ENCODE measurements at regions not wholly inside any gene's neighbourhood (a gene's known extent, or its start where the extent isn't known, plus 50 kb on each side); places are given as distances from the start of the nearest gene placed in this dataset.
A peak's percentile ranks its signal among the peaks of the same experiment; 100 is the strongest.

DNA sequence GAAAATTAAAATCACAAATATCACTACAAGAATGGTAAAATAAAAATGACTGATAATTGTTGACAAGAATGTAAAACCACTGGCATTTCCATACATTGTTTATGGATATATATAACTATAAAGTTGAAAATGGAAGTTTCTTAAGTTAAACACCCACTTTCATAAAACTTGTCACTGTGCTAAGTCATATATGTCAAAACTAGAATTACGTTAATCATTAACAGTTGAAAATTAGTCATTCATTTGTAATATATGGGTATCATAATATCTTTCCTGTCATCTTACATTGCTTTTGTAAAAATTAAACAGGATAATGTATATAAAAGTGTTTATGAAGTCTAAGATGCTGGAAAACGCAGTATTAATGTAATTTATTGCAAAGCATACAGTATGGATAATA, 1398.6 kb upstream of the ALCAM start:
- Histone ChIP-seq H4K20me1 (ENCODE audit: low read depth) (no peaks in the 10 kb centered on the region), H3K4me2 (no peak overlapping the region), H3F3A (ENCODE audit: low read depth) (no peaks in the 10 kb centered on the region), H3K36me3 (no peaks in the 10 kb centered on the region), H3K79me2 (ENCODE audit: low read depth) (no peaks in the 10 kb centered on the region), H3K9ac (no peak overlapping the region), H3K4me3 (no peak overlapping the region), H3K9me3 (ENCODE audit: low read depth) (no peaks in the 10 kb centered on the region), H2AFZ (replicated peaks) (no peak overlapping the region), H3K4me1 (peaks cover 6% of the 10 kb centered on the region), H3K27ac (no peak overlapping the region), H3K27me3 (no peaks in the 10 kb centered on the region)
- H3K27ac Mint-ChIP-seq, result no peak overlapping the region
- H3K36me3 Mint-ChIP-seq, result no peaks in the 10 kb centered on the region
- no peaks in the 10 kb centered on the region for H3K4me1 Mint-ChIP-seq
- TF ChIP-seq, protein P1, sequence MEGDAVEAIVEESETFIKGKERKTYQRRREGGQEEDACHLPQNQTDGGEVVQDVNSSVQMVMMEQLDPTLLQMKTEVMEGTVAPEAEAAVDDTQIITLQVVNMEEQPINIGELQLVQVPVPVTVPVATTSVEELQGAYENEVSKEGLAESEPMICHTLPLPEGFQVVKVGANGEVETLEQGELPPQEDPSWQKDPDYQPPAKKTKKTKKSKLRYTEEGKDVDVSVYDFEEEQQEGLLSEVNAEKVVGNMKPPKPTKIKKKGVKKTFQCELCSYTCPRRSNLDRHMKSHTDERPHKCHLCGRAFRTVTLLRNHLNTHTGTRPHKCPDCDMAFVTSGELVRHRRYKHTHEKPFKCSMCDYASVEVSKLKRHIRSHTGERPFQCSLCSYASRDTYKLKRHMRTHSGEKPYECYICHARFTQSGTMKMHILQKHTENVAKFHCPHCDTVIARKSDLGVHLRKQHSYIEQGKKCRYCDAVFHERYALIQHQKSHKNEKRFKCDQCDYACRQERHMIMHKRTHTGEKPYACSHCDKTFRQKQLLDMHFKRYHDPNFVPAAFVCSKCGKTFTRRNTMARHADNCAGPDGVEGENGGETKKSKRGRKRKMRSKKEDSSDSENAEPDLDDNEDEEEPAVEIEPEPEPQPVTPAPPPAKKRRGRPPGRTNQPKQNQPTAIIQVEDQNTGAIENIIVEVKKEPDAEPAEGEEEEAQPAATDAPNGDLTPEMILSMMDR (IDR thresholded peaks at IDR 0.05), result no peak
- TF ChIP-seq EZH2phosphoT487 (IDR thresholded peaks at IDR 0.05), result no peak
- TF ChIP-seq EZH2 (IDR thresholded peaks at IDR 0.05), result no peak
- H3K4me3 Mint-ChIP-seq, result no peak overlapping the region
- no peaks in the 10 kb centered on the region for H3K9me3 Mint-ChIP-seq
- no peak for DNase-seq (ENCODE audit: low spot score)
- no peaks in the 10 kb centered on the region for H3K27me3 Mint-ChIP-seq (ENCODE audit: insufficient read depth, low read depth)

DNA sequence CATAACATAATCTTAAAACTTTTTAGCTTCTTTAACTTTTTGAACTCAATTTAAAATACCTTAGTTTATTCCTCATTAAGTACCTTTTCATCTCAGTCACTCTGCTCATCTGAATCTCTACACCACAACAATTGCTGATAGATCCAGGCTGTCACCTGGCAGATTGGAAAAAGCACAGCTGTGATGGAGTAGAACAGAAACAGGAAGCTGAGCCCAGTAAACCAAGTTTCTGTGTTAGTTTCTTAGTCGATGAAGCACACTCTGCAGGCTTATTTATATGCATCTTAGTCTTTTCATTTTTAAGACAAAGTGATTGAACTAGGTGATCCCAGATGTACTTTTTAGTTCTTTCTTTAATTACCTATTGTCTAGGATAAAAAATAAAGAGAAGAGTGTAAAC, 1398.0 kb upstream of the ALCAM start:
- no peak overlapping the region for H3K27ac Mint-ChIP-seq

DNA sequence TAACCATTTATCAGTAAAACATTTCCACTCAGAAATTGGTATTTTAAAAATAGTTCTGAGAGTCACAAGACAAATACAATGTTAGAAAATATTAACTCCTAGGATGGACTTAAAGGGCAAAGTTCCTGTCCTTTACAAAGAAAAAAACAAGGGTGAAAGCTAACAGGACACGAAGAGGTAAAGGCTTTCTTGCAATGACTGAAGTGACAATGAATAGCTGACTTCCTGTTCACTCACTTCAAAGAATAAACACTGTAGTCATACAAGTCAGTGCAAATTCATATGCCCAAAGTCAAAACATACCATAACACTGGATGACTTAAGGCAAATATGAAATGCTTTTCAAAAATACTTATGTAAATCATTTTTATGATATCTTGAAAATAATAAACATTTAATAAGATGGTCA, 1389.8 kb upstream of the ALCAM start:
- Histone ChIP-seq H2AFZ (replicated peaks) (no peak overlapping the region), H3K9me3 (ENCODE audit: low read depth) (no peaks in the 10 kb centered on the region), H3K79me2 (ENCODE audit: low read depth) (no peaks in the 10 kb centered on the region), H3F3A (ENCODE audit: low read depth) (no peaks in the 10 kb centered on the region), H3K4me3 (no peak overlapping the region), H3K9ac (no peak overlapping the region), H3K27ac (no peak overlapping the region), H3K27me3 (no peaks in the 10 kb centered on the region), H3K4me1 (no peaks in the 10 kb centered on the region), H4K20me1 (ENCODE audit: low read depth) (no peaks in the 10 kb centered on the region), H3K36me3 (no peaks in the 10 kb centered on the region), H3K4me2 (no peak overlapping the region)
- no peaks in the 10 kb centered on the region for H3K27me3 Mint-ChIP-seq (ENCODE audit: insufficient read depth, low read depth)
- no peak overlapping the region for H3K4me3 Mint-ChIP-seq
- TF ChIP-seq EZH2 (IDR thresholded peaks at IDR 0.05), result no peak
- no peak overlapping the region for H3K27ac Mint-ChIP-seq
- H3K9me3 Mint-ChIP-seq, result peaks cover 2% of the 10 kb centered on the region
- DNase-seq (ENCODE audit: low spot score), result no peak
- H3K4me1 Mint-ChIP-seq, result no peaks in the 10 kb centered on the region
- no peaks in the 10 kb centered on the region for H3K36me3 Mint-ChIP-seq

More for the DNA sequence above, 1398.0 kb upstream of the ALCAM start:
- no peaks in the 10 kb centered on the region for H3K9me3 Mint-ChIP-seq
- H3K4me3 ChIP-seq, result no peak overlapping the region
- H3F3A ChIP-seq (ENCODE audit: low read depth), result no peaks in the 10 kb centered on the region
- H2AFZ ChIP-seq (replicated peaks), result peak overlapping the region; percentile 76
- no peaks in the 10 kb centered on the region for H3K27me3 Mint-ChIP-seq (ENCODE audit: insufficient read depth, low read depth)
- H3K9ac ChIP-seq, result no peak overlapping the region
- no peaks in the 10 kb centered on the region for H3K27me3 ChIP-seq
- H4K20me1 ChIP-seq (ENCODE audit: low read depth), result no peaks in the 10 kb centered on the region
- H3K4me1 ChIP-seq, result peaks cover under 1% of the 10 kb centered on the region
- H3K36me3 Mint-ChIP-seq, result no peaks in the 10 kb centered on the region
- TF ChIP-seq EZH2phosphoT487 (IDR thresholded peaks at IDR 0.05) (no peak), EZH2 (IDR thresholded peaks at IDR 0.05) (no peak)
- TF ChIP-seq, protein P1 (IDR thresholded peaks at IDR 0.05), result no peak
- no peak overlapping the region for H3K27ac ChIP-seq
- no peaks in the 10 kb centered on the region for H3K79me2 ChIP-seq (ENCODE audit: low read depth)
- no peak overlapping the region for H3K4me2 ChIP-seq
- H3K4me1 Mint-ChIP-seq, result no peaks in the 10 kb centered on the region
- no peak for DNase-seq (ENCODE audit: low spot score)
- H3K36me3 ChIP-seq, result no peaks in the 10 kb centered on the region
- no peaks in the 10 kb centered on the region for H3K9me3 ChIP-seq (ENCODE audit: low read depth)
- H3K4me3 Mint-ChIP-seq, result no peak overlapping the region

DNA sequence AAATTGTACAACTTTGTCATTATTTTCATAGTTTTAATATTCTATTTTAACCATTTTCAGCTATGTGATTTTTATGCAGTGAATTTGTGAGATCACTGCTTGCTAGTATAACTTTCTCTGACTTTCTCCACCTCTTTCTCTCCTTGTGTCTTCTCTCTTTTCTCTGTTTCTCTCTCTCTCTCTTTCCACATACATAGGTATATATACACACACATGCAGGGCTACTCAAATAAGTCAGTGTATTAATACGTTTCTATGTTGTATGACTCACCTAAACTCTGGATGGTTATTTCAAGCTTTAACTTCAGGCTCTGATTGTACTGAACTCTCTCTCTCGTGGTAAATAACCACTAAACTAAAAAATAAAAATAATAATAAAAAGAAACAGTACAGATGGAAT, 1389.3 kb upstream of the ALCAM start:
- Histone ChIP-seq H3K27me3 (no peaks in the 10 kb centered on the region), H3K79me2 (ENCODE audit: low read depth) (no peaks in the 10 kb centered on the region), H3K4me2 (no peak overlapping the region), H3K4me1 (no peaks in the 10 kb centered on the region), H3K27ac (no peak overlapping the region), H3K9ac (no peak overlapping the region), H3F3A (ENCODE audit: low read depth) (no peaks in the 10 kb centered on the region), H3K9me3 (ENCODE audit: low read depth) (no peaks in the 10 kb centered on the region), H2AFZ (replicated peaks) (no peak overlapping the region), H3K4me3 (no peak overlapping the region), H4K20me1 (ENCODE audit: low read depth) (no peaks in the 10 kb centered on the region), H3K36me3 (no peaks in the 10 kb centered on the region)
- TF ChIP-seq EZH2 (IDR thresholded peaks at IDR 0.05) (no peak), EZH2phosphoT487 (IDR thresholded peaks at IDR 0.05) (no peak)
- TF ChIP-seq, protein P1 (IDR thresholded peaks at IDR 0.05), result no peak
- Mint-ChIP-seq H3K9me3 (peaks cover 2% of the 10 kb centered on the region), H3K27me3 (ENCODE audit: insufficient read depth, low read depth) (no peaks in the 10 kb centered on the region), H3K36me3 (no peaks in the 10 kb centered on the region), H3K27ac (no peak overlapping the region), H3K4me1 (no peaks in the 10 kb centered on the region), H3K4me3 (no peak overlapping the region)
- no peak for DNase-seq (ENCODE audit: low spot score)

All from neural progenitor cell (in vitro differentiated cells).